Fibroblast of lung (primary cell): ENCODE measurements at regions not wholly inside any gene's neighbourhood (a gene's known extent, or its start where the extent isn't known, plus 50 kb on each side); places are given as distances from the start of the nearest gene placed in this dataset.

Experiments used
- EZH2 ChIP-seq: IDR thresholded peaks from 2 replicates; pipeline ENCODE4 v1.5.1; 2012; ENCODE audit warnings: low read length, control low read depth, mild to moderate bottlenecking; ENCODE audit errors: missing control alignments
- TF ChIP-seq, protein P1 (sequence below), 2 donors: IDR thresholded peaks in 1 of 2; conservative IDR thresholded peaks in 1 of 2; 1 replicate in 1 of 2; 2 replicates in 1 of 2; pipeline ENCODE4 v1.5.1; 2011 to 2012; ENCODE audit warnings: low read length in 2 of 2, control low read depth in 1 of 2, inconsistent platforms in 1 of 2, low read depth in 1 of 2, mild to moderate bottlenecking in 1 of 2

DNA sequence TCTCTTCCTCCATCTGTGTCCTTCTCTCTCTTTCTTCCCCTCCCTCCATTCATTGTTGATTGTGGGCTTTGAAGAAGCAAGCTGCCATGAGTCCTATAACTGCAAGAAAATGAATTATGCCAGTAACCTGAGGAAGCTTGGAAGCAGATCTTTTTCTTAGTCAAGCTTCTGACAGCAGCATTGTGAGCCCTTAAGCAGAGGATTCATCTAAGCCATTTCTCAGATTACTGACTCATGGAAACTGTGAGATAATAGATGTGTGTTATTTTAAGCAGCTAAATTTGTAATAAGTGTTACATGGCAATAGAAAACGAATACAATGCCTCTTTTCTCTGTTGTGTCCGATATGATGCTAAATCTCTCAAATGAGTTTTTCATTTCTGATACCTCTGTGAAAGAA, 1109.7 kb downstream of the CDH11 start:
- no peak for TF ChIP-seq EZH2
- TF ChIP-seq, protein P1, sequence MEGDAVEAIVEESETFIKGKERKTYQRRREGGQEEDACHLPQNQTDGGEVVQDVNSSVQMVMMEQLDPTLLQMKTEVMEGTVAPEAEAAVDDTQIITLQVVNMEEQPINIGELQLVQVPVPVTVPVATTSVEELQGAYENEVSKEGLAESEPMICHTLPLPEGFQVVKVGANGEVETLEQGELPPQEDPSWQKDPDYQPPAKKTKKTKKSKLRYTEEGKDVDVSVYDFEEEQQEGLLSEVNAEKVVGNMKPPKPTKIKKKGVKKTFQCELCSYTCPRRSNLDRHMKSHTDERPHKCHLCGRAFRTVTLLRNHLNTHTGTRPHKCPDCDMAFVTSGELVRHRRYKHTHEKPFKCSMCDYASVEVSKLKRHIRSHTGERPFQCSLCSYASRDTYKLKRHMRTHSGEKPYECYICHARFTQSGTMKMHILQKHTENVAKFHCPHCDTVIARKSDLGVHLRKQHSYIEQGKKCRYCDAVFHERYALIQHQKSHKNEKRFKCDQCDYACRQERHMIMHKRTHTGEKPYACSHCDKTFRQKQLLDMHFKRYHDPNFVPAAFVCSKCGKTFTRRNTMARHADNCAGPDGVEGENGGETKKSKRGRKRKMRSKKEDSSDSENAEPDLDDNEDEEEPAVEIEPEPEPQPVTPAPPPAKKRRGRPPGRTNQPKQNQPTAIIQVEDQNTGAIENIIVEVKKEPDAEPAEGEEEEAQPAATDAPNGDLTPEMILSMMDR (conservative IDR thresholded peaks at IDR 0.05 in 1 of 2, IDR thresholded peaks at IDR 0.05 in 1 of 2; ENCODE audit: low read depth in 1 of 2, low read length in 2 of 2): no peak
